ENCODE measurements at regions not wholly inside any gene's neighbourhood (a gene's known extent, or its start where the extent isn't known, plus 50 kb on each side); places are given as distances from the start of the nearest gene placed in this dataset.

- TF ChIP-seq CTCF (conservative IDR thresholded peaks at IDR 0.05 in 1 of 2, IDR thresholded peaks at IDR 0.05 in 1 of 2; ENCODE audit: extremely low read depth in 1 of 2, insufficient read depth in 1 of 2, low read depth in 1 of 2, low read length in 2 of 2) (no peak), EZH2 (IDR thresholded peaks at IDR 0.05; ENCODE audit: borderline replicate concordance, low read length) (no peak)
Observed at GRCh38 chr15:95644100-95644875, 686.2 kb upstream of the NR2F2 start.
